ENCODE measurements at regions not wholly inside any gene's neighbourhood (a gene's known extent, or its start where the extent isn't known, plus 50 kb on each side); places are given as distances from the start of the nearest gene placed in this dataset.

GRCh38 chr21:14876524-14876840, 188.3 kb downstream of the NRIP1 start:
- no peak for DNase-seq (ENCODE audit: extremely low read depth, insufficient read length)
- Histone ChIP-seq H3K4me3 (replicated peaks; ENCODE audit: low read depth, low read length) (no peak overlapping the region), H3K36me3 (ENCODE audit: control insufficient read depth, insufficient read depth, low read length) (no peaks in the 10 kb centered on the region), H3K27me3 (replicated peaks; ENCODE audit: control insufficient read depth, insufficient read depth, low read length) (no peaks in the 10 kb centered on the region)
- no peak for TF ChIP-seq CTCF (IDR thresholded peaks at IDR 0.05; ENCODE audit: insufficient read depth, low read length, poor library complexity, severe bottlenecking)

DNA sequence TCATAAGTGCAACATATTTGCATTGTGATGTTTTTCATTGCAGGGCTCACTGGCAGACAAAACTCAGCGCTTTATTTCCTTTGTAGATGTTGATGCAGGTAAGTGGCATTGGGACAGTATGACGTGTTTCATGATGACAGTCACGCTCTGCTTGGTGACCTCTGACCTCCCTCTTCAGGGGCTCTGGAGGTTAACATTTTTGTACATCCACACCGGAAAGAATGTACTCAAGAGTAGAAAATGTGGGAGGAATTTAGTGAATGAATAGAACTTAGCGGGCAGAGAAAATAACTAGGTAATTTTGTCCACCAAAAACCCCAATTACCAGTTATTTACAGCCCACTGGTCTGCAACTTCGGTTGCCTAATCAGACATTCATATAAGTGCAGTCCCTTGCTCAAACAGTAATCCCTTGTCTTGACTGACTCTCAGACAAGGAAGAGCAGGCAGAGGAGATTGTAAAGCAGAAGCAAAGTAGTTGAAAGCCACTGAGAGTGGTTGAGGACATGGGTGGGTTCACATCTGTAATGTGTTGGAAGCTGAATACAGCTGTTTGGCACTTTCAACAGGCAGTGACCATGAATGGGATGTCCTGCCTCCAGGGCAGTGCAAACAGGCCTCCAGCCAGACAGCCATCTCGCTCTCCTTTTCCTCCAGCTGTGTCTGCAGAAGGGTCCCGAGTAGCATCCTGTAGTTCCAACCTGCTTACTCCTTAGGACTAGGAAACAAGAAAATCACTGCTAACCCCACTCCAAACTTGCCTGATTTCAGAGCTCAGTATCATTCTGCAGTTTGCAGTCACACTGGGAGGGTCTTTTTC, 188.9 kb downstream of the NRIP1 start:
- peak; percentile 51 for DNase-seq (ENCODE audit: extremely low read depth, insufficient read length)
- no peaks in the 10 kb centered on the region for H3K27me3 ChIP-seq (replicated peaks; ENCODE audit: control insufficient read depth, insufficient read depth, low read length)
- H3K4me3 ChIP-seq (replicated peaks; ENCODE audit: low read depth, low read length) = no peak overlapping the region
- H3K36me3 ChIP-seq (ENCODE audit: control insufficient read depth, insufficient read depth, low read length) = no peaks in the 10 kb centered on the region
- no peak for TF ChIP-seq CTCF (IDR thresholded peaks at IDR 0.05; ENCODE audit: insufficient read depth, low read length, poor library complexity, severe bottlenecking)

DNA sequence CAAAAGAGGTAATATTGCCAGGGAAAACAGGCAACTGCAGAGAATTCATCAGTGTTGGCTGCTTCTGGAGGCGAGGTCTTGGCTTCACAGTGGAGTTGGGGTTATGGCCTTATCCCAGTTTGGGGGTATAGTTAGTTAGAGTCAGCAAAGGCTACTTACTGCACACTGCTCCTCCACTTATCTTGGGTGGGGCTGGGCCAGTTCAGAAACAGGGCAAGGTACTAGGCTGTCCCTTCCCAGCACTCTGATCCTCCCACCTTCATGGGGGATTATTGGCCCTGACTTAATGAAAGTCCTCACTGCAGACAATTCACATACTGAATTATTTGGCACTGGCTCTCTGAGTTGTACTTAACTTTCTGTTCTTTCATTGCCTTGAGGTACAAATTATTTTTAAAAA, 189.6 kb downstream of the NRIP1 start:
- Histone ChIP-seq H3K36me3 (ENCODE audit: control insufficient read depth, insufficient read depth, low read length) (no peaks in the 10 kb centered on the region), H3K27me3 (replicated peaks; ENCODE audit: control insufficient read depth, insufficient read depth, low read length) (no peaks in the 10 kb centered on the region), H3K4me3 (replicated peaks; ENCODE audit: low read depth, low read length) (no peak overlapping the region)
- no peak for DNase-seq (ENCODE audit: extremely low read depth, insufficient read length)
- no peak for TF ChIP-seq CTCF (IDR thresholded peaks at IDR 0.05; ENCODE audit: insufficient read depth, low read length, poor library complexity, severe bottlenecking)

DNA sequence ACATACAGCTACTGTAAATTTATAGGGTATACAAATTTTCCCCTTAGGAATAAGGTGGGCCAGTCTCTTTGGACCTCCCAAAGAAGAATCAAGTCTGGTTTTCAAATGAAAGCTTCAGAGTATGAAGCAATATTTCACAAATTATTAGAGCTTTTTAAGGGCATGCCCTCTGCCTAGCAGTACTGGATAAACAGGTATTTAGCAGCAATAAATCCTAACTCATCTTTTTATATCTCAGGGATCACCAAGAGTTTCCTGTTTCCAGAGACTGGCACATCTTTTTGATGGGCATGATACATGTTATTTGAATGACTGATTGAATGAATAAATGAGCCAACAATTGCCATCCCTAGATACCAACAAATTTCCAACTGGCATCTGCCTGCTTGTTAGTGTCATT, 190.4 kb downstream of the NRIP1 start:
- no peak for DNase-seq (ENCODE audit: extremely low read depth, insufficient read length)
- no peak for TF ChIP-seq CTCF (IDR thresholded peaks at IDR 0.05; ENCODE audit: insufficient read depth, low read length, poor library complexity, severe bottlenecking)

DNA sequence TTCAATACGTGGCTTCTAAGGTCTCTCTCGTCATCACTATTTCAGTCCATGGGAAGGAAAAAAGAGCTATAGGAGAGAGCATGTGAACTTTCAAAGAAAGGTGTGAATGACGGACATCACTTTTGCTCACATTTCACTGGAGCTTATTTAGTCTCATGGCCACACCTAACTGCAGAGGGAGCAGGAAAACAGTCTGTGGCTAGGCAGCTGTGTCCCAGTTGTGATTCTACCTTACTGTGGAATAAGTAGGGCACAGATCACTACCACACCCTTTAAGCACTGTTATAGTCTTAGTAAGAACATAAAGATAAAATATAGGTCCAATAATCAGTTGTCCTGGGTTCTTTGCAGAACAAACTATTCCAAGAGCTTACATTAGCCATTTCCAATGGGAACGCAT, 192.9 kb downstream of the NRIP1 start:
- H3K4me3 ChIP-seq (replicated peaks; ENCODE audit: low read depth, low read length) = no peak overlapping the region
- TF ChIP-seq CTCF (IDR thresholded peaks at IDR 0.05; ENCODE audit: insufficient read depth, low read length, poor library complexity, severe bottlenecking) = no peak
- no peak for DNase-seq (ENCODE audit: extremely low read depth, insufficient read length)
- H3K36me3 ChIP-seq (ENCODE audit: control insufficient read depth, insufficient read depth, low read length) = no peaks in the 10 kb centered on the region
- H3K27me3 ChIP-seq (replicated peaks; ENCODE audit: control insufficient read depth, insufficient read depth, low read length) = no peaks in the 10 kb centered on the region

More for the DNA sequence above, 190.4 kb downstream of the NRIP1 start:
- H3K4me3 ChIP-seq (replicated peaks; ENCODE audit: low read depth, low read length) = no peak overlapping the region
- no peaks in the 10 kb centered on the region for H3K27me3 ChIP-seq (replicated peaks; ENCODE audit: control insufficient read depth, insufficient read depth, low read length)
- H3K36me3 ChIP-seq (ENCODE audit: control insufficient read depth, insufficient read depth, low read length) = no peaks in the 10 kb centered on the region

- Histone ChIP-seq H3K27me3 (replicated peaks; ENCODE audit: control insufficient read depth, insufficient read depth, low read length) (no peaks in the 10 kb centered on the region), H3K36me3 (ENCODE audit: control insufficient read depth, insufficient read depth, low read length) (no peaks in the 10 kb centered on the region), H3K4me3 (replicated peaks; ENCODE audit: low read depth, low read length) (no peak overlapping the region)
- TF ChIP-seq CTCF (IDR thresholded peaks at IDR 0.05; ENCODE audit: insufficient read depth, low read length, poor library complexity, severe bottlenecking) = no peak
- DNase-seq (ENCODE audit: extremely low read depth, insufficient read length) = no peak
These were observed 194.0 kb downstream of the NRIP1 start for GRCh38 chr21:14870853-14871149.

Measured in GM06990 (cell line).